LNCAP (cell line): ENCODE measurements at regions not wholly inside any gene's neighbourhood (a gene's known extent, or its start where the extent isn't known, plus 50 kb on each side); places are given as distances from the start of the nearest gene placed in this dataset.

ENCODE experiments used
- TF ChIP-seq, protein P1 (sequence below): fragments of 450-650 bp; IDR thresholded peaks from 2 replicates; pipeline ENCODE4 v1.5.1; 2017; ENCODE audit warnings: mild to moderate bottlenecking

DNA sequence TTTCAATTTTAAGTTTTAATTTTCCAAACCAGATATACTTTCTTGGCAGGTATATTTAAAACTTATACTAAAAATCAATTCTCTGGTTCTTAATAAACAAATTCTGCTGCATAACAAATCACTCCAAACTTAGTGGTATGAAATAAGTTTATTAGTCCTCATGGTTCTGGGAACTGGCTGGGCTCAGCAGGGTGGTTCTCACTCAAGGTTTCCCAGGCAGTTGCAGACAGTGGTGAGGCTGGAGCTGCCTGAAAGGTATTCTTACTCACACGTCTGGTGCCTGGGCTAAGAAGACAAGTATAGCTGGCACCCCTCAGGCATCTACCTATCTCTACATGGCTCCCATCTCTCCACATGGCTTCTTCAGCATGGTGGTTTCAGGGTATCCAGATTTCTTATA, 308.2 kb upstream of the CCDC196 start:
- TF ChIP-seq, protein P1, sequence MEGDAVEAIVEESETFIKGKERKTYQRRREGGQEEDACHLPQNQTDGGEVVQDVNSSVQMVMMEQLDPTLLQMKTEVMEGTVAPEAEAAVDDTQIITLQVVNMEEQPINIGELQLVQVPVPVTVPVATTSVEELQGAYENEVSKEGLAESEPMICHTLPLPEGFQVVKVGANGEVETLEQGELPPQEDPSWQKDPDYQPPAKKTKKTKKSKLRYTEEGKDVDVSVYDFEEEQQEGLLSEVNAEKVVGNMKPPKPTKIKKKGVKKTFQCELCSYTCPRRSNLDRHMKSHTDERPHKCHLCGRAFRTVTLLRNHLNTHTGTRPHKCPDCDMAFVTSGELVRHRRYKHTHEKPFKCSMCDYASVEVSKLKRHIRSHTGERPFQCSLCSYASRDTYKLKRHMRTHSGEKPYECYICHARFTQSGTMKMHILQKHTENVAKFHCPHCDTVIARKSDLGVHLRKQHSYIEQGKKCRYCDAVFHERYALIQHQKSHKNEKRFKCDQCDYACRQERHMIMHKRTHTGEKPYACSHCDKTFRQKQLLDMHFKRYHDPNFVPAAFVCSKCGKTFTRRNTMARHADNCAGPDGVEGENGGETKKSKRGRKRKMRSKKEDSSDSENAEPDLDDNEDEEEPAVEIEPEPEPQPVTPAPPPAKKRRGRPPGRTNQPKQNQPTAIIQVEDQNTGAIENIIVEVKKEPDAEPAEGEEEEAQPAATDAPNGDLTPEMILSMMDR, result no peak

DNA sequence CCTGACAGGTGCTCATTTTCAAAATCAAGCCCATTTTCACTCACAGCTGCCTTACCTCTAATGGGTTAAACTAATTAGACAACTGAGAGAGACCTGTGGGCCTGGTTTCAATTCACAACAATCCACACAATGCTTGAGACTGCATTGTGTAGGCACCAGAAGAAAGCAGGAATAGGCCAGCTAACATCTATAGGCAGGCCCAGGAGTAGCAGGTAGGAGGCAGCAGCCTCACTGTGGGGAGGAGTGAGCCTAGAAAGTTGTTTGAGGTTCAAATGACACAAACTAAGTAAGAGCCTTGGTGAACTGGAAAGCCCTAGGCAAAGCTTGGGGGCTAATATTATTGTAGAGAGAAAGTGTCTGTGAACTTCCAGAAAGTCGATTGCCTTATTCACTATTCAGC, 289.5 kb upstream of the CCDC196 start:
- TF ChIP-seq, protein P1, result no peak

DNA sequence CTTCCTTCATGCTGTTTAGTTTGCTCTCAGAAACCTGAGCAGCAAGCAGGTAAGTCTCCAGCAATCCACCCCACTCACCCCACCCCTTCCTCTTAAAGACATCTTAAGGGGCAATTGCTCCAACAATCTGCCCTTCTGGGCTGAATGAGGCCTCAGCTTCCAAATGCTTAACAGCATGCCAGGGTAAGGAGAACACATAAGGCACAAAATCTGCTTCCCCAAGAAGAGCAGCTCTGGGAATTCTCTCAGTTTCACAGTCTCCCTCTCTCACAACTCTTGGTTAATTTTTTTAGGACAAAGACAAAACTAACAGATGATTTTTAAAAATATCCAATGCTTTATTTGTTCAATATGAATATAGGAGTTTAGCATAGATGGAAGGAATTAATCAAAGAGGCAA, 288.9 kb upstream of the CCDC196 start:
- TF ChIP-seq, protein P1, result no peak

DNA sequence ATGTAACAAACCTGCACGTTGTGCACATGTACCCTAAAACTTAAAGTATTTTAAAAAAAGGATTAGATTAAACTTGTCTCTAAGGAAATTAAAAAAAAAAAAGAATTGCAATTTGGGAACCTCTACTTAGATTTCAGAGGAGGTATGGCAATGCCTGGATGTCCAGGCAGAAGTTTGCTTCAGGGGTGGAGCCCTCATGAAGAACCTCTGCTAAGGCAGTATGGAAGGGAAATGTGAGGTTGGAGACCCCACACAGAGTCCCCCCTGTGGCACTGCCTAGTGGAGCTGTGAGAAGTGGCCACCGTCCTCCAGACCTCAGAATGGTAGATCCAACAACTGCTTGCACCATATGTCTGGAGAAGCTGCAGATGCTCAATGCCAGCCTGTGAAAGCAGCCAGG, 279.6 kb upstream of the CCDC196 start:
- TF ChIP-seq, protein P1, result no peak

DNA sequence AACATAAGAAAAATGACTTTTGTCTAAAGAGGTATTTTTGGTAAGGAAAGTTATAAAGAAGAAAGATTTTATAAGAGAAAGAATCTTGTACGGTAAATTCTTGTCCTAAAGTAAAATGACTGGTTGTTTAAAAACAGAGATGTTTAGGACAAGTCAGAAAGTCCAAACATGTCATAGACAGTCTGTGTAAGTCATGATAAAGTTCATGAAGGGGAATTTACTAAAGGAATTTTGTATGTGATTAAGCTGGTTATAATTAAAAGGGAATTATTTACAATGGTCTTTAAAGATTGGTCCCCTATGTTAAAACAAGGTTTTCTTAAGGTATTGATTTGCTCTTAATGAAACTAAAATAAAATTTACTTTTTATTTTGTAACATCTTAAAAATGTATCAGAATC, 269.4 kb upstream of the CCDC196 start:
- TF ChIP-seq, protein P1, result no peak

DNA sequence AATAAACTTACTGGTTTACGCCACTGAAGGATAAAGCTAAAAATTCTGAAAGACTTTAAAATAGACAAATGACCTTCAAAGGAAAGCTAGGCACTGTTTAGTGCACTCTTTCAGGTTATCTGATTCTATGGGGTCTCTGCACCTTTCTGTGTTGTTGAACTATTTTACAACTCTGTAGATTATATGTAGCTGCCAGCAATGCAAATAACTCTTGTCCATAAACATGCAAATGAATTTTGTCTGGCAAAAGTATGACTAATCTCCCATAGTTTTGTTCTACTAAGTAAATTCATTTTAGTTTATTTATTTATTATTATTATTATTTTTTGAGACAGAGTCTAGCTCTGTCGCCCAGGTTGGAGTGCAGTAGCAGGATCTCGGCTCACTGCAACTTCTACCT, 266.3 kb upstream of the CCDC196 start:
- TF ChIP-seq, protein P1, result no peak

DNA sequence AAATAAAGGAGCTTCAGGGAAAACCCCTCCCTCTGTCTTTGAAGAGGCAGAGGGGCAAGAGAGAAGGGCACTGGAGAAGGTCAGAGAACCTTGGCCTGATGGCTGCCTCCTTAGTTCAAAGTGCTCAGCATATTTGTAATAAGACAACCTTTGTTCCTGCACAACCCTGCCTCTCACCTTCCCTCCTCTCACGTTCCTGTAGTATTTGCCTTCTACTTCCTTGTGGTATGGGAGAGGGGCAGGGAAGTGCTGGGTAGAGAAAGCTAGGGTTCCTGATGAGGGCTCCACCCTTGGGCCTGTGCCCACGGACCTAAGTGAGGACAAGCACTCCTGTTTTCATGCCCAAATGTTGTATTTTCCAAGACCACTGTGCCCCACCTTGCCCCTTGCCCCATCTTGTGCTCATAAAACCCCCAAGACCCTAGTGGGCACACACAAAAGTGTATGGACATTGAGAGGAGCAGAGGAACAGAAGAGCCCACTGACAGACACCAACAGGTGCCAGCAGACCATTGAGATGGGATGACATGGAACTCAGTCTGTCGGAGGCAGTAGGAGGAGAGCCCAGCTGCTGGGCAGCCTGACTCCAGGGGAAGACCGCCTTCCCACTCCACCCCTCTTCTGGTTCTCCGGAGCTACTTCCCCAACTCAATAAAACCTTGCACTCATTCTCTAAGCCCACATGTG, 261.5 kb upstream of the CCDC196 start:
- TF ChIP-seq, protein P1, result no peak

DNA sequence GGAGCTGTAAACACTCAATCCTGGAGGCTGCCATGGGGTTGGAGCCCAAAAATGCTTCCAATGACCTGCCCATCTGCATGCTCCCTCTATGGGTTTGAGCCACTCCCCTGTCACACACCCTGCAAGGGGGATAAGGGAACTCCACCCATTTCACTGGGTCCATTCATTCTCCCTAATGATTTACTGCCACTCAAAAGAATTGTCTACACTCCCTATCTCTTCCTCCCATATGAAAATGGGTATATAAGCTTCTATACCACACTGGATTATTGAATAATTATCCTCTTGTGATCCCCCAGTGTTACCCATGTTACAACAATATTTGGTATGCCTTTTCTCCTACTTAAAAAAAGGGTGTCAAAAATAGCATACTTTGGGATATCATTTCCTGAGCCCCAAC, 260.8 kb upstream of the CCDC196 start:
- TF ChIP-seq, protein P1, result no peak
